Fibroblast of skin of back (primary cell): ENCODE measurements at regions not wholly inside any gene's neighbourhood (a gene's known extent, or its start where the extent isn't known, plus 50 kb on each side); places are given as distances from the start of the nearest gene placed in this dataset.

Experiments
- DNase-seq: peaks from one replicate; pipeline ENCODE4 v3.0.0-alpha.2; 2013

DNA sequence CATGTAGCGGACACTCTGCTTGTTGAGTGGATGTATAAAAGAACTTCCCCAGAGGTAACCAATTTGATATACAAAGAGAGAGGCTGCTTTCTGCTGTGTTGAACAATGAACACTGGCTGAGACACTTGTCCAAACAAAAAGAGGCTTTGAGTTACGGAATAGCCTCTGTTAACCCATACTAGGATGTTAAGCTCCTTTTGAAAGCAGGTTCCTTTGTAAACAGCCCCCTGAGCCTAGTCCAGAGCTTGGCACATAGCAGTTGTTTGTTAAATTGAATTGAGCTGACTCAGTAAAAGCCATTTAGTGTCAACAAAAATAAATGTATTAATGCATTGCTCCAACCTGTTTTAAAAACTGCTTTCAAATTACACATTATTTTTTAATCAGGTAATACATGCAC, 200.1 kb downstream of the MZT1 start:
- no peak for DNase-seq

DNA sequence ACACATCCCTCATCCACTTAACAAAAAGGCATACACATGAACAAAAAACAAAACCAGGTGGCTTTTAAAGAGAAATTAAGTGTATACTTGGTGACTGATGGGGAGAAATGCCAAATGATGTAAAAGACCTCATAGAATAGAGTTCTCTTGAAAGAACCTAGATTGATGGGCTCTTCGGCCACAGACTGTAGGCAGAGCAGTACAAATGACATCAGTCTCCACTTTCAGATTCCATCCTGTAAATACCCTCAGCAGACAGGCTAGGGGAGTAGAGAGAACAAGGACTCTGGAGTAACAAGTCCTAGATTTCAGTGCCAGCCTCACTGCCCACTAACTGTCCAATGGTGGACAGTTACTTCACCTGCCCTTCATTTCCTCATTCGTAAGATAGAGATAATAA, 203.8 kb downstream of the MZT1 start:
- DNase-seq, result no peak

DNA sequence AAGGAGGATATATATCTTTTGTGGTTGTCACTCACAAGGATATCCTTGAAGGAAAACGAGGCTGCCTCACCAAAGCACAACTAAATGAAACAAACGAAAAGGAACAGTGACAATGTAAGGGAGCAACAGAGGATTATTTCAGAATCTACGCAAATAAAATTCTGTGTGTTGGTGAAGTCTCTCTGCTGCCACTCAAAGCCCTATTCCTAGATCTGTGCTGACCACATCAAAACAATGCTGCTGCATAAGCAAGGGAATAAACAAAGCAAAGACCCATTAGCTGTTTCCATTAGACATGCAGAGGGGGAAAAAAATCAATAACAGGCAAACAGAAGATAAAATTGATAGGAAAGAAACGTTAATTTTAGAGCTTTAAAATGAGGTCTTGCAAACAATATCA, 204.4 kb downstream of the MZT1 start:
- DNase-seq, result no peak

DNA sequence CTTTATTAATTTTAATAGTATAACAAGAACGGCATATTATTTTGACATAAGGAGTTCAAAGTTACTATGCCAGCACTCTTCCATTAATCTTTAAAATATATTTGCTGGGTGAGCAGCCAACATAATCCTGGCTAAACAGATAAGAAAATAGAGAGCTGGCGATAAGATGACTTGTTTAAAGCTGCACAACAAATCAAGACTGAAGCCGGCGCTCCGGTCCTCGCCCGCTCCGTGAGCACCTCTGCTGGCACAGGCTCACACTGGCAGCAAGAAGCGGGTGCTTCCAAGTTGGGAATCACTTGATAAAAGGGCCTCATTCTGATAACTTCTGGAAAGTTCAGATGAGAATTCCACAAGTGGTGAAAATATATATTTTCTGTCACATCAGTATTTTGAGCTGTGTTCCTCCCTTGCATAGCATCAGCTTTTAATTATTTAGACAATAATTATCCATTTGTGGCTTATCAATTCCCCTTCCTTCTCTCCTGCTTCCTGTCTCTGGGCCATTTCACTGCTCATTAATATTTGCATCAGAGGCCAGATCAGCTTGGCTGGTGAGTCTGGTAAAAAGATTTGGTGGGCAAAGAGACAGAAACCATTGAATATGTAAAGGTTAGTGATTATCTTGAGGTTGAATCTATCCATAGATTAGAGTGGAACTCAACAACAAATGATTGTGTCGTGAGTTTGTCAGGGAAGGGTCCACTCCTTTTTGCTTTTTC, 205.3 kb downstream of the MZT1 start:
- DNase-seq, result no peak

DNA sequence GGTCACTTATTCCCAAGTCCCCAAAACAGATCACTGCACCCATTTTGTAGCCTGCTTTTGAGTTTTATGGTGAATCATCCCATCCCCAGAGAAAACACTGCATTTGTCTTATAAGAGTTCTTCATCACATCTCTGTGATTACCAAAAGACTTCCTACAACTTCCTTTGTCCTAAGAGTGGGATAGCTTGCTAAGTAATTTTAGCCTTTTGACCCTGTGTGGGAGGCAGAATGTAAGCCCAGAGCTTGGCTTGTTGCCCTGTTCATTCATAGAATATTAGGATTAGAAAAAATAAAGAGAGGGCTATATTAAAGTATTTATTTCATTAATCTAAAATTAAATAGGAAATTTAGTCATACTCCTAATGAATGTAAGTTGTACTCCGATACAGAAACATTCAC, 213.3 kb downstream of the MZT1 start:
- DNase-seq, result peak; percentile 19

DNA sequence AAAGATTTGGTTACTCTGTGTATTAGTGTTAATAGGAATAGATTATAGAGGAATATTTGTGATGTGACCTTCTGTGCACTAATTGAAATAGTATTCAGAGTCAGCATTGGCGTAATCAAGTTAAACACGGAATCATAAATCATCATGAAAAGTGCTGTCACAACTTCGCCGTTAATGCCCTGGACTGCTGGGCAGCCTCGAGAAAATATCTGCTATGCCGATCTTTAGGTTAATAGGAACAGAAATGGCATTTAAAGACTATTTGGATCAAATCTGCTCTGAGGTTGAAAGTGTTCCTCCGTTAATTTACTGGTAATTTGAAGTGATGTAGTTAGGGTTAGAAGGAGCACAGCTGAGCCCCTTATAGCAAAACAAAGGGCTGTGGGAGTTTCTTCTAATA, 219.0 kb downstream of the MZT1 start:
- DNase-seq, result no peak

DNA sequence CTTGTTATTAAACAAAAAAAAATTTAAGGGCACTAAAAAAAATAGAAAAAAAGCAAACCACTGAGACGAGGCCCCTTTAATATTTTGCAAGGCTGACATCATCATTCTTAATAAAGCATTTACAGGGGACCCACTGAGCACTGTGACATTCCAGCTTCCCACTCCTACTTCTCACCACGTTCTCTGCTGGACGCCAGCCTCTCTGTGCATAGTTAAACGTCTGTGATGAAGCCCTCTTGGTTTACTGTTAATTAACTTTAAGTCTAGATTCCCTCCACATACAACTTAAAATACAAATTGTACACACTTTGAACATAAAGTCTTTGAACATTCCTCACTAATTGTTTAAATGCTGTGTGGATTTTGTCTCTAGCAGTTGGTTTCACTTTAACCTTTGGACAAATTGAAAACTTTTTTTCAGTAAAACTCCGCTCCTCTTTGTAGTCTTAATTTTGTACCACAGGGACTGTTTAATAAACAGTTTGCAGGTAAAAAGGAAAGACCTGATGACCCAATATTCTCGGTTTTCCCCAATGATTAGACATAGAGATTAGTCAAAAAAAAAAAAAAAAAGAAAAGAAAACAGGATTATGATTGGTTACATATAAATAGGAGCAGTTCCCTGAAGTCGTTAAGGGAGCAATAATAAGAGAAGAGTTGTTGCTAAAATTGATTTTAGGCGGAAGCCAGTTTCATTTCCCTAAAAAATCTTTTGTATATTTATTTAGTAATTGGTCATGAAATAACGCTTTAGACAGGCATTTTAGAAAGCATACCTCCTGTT, 219.8 kb downstream of the MZT1 start:
- peak; percentile 23 for DNase-seq

DNA sequence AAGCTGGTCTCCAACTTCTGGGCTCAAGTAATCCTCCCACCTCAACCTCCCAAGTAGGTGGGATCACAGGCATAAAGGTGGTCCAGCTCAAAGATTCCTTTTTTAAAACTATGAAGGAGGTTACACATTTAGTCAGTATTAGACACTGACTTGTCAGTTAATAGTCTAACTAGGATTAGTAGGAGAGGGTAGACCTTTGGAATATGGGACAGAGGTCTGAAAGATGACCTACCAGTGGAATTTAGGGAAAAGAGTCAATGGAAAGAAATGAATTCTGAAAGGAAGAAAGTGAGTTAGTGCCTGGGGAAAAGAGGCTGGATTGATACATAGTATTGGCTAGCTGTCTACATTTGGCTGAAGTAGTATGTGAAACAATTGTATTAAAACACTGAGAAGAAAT, 220.7 kb downstream of the MZT1 start:
- no peak for DNase-seq

DNA sequence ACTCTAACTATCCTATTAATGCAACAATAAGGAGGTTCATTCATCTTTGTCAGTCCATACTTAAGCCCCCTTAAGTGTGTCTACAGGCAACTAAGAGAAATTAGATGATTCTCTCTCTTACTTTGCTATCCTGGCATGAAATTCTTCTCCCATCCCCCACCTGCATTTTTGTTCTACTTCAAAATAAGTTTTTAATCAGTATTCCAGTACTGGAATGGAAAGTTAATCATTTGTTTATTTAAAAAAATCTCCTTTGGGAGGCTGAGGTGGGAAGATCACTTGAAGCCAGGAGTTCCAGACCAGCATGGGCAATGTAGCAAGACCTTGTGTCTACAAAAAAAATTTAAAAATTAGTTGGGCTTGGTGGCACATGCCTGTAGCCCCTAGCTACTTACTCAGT, 222.1 kb downstream of the MZT1 start:
- DNase-seq, result no peak

DNA sequence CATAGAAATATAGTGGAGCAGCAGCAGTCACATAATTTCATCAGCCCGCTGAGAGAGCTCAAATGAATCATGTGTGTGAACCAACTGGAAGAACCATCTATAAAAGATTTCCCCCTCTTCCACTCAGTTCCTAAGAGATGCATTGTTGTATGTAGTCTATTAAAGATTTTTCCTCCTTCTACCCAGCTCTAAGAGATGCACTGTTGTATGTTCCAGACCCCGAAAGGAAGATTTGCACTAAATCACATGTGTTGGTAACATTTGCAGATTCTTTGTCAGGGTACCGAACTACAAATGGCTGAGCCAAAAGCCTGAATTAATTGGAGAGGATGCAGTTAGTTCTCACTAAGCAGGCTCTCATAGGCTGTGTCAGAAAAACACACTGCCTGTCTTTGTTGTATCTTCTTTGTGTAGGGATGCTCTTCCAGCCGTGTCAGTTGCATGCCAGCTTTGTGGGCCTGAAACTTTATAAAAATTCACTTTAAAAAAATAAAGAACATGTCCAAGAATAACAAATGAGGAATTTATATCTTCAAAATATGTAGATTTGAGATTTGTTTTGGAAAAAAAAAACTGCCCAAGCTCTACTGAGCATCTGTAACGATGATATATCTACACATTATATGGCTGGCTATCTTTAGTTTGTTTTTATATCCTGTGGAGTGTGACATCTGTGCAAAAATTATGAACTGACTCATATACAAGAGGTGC, 223.1 kb downstream of the MZT1 start:
- peak; percentile 81 for DNase-seq

DNA sequence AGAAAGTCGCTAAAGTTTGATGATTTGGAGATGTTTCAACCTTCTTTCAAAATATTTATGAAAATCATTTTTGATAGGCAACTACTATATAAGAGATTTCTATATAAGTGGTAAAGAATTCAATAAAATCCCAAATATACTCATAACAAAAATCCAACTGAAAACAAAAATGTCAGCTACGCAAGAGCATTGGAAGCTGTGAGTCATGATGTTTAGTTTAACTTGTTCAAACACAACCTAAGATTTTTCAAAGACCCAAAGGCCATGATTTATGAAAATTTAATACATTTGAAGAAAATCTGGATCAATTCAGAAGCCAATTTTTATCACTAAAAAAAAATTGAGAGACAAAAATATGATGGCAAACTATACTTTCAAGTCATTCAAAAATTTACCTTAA, 226.6 kb downstream of the MZT1 start:
- DNase-seq, result no peak

DNA sequence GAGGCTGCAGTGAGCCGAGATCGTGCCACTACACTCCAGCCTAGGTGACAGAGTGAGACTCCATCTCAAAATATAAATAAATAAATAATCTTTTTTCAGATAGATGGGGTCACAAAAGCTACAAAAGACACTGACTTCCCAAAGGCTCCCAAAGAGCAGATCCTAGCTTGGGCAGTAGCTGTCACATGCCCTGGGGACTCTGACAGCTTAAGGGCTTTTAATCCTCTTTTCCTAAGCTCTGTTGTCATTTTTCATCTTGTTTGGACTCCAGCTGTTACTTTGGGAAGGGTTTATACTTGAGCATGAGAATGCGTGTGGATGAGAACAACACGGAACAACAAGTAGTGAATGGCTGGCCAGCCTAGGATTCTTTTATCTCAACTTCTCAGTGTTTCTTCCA, 231.7 kb downstream of the MZT1 start:
- DNase-seq, result no peak

DNA sequence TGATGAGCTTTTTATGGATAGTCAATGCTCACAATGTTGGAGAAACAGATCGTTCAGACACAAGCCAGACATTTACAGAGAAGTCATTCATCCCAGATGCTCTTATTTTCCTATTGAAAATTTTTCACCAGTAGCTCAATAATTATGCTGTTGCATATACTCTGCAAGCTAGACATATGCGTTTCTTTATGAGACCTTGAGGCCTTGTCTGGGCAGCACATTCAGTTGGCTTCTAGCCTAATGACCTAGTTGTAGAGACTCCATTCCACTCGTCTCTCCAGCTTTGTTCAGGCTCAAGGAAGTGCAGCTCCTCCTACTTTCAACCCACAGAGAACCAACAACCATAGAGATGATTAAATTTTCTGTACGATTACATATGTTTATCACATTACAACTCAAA, 237.7 kb downstream of the MZT1 start:
- no peak for DNase-seq

DNA sequence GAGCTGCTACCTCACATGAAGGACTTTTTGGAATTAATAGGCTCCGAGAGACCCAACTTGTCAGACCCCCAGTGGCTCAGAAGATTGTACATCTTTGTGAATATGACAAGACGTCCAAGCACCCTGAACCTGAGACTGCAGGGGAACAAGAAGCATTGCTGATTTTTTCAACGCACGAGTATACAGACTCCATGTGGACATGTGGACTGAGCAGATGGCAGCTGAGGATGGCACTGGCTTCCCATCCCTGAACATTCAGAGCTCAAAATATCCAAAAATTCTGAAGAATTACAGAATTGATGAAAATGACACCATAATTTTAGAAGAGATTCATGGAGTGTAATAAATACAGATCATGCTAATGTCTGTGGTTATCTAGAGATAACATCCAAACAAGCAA, 254.1 kb downstream of the MZT1 start:
- no peak for DNase-seq

DNA sequence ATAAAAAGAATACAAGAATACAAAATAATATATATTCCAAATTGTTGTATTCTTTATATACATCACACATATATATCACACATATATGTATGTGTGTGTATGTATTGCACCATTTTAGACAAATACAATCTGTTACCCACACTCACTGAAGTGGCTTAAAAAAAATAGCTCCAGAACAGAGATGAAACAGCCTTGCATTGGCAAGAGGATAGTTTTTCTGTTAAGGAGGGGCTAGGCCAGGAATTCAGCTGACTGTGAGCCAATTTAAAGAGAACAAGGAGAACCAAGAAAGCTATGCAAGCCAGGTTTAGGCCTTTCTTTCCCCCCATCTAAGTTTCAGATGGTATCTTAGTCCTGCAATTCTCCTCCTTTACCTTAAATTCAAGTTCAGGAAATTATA, 257.5 kb downstream of the MZT1 start:
- no peak for DNase-seq

DNA sequence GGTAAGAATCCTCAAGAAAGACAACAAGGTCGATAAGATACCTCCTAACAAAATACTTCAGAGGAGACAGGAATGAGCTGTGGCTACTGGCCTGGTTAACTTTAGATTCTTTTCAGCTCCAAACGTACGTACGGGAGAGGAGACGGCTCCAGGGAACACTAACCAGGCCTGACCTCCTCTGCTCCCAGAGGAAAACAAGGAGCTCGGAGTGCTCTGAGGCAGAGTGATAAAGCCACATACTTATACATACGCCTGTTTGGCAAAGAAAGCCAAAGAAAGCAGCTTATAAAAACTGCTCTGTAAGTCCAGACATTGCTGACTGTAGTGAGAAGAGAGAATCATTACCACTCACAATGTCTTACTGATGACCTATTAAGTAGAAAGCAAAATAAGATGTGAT, 263.9 kb downstream of the MZT1 start:
- DNase-seq, result peak; percentile 27

DNA sequence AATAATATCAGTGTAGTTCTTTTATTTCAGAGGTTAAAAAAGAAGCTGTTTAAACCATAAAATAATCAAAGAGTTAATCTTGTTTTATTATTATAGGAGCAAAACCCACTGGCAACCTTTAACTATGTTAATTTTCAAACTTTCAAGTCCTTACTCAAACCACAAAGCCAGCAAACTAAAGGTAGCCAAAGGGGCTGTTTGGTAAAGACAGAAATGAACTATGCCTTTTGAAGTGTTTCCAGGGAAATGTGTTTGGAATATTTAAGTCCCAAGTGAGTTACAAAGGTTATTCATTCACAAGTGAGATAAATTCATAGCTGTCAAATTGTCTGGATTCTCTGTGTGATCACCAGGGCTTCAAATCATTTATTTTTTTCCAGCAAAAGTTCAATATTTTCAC, 264.7 kb downstream of the MZT1 start:
- DNase-seq, result no peak

DNA sequence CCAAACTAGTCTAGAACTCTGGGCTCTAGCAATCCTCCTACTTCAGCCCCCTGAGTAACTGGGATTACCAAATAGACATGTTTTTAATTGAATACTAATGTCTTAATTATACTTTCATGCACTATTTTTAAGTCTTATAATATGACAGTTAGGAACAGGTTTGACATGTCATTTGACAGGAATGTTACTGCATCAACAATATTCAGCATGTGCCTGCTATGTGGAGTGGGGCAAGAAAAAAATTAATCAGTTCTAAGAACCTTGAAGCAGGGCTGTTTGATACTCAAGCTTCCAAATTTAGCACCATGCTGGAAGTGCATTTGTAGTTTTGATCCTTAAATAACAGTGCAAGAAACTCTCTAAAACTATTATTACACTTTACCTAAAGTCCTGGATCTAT, 265.3 kb downstream of the MZT1 start:
- no peak for DNase-seq

DNA sequence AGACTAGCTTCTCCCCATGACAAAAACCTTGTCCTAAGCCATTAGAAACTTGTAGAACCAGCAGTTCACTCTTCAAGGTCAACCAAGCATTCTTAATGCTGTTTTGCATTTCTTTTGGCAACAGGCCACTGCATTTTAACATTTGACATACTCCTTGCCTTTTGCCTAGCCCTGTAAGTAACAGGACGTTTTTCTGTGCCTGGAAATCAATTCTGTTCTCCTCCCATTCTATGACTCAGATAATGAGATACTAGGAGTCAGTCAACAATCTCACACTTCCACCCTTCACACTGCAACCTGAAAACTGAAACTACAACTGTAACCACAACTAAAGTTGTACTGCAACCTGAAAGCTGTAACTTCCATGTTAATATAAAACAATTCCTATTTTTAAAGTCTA, 268.7 kb downstream of the MZT1 start:
- DNase-seq, result peak; percentile 3

DNA sequence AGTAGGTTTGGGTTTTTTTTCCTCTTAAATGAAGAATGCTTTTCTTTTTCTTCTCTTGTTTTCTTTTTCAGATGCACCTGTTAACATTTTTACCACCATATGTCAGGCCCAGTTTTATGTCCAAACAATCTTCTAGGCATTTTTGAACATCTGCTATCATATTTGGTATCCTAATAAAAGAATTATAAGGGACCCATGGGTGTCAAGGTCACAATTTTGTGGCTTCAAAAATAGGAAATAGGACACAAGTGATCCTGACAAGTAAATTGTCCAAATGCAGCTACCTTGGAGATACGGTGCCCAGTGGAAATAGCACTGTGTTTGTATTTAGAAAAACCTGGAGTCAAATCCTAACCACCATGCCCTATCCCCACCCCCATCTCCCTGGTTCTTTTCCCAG, 270.3 kb downstream of the MZT1 start:
- no peak for DNase-seq

DNA sequence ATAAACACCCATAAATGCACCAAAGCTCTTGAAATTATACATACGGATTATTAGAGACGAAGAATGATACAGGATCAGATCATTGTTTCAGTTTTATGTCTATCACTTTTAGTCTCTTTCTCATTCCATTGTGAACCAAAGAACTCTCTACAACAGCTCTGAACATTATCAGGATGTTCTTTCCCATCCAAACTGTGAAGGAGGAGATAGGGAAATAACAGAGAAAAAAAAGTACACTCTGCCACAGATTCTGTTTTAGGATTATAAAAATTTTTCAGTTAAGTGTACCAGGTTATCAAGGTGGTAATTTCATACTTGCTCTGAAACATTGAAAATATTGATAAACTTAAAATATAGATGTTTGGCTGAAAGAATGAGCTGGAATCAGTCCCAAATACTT, 270.9 kb downstream of the MZT1 start:
- no peak for DNase-seq

DNA sequence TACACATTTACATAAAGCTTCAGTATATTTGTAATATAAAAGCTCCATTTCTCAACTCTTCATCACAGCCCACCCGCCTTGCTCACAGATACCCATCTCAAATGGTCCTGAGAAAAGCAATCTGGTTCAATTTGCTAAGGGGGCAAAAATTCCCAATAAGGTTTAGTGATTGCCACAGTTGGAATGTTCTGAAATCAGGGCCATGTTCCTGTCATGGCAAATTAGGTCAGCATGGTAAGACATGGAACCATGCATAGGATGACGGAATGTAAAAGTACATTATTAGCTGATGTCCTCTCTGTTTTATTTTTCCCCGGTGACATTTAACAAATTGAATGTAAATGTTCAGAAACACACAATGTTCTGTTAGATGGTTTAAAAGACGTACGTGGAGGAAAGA, 274.3 kb downstream of the MZT1 start:
- DNase-seq, result no peak

DNA sequence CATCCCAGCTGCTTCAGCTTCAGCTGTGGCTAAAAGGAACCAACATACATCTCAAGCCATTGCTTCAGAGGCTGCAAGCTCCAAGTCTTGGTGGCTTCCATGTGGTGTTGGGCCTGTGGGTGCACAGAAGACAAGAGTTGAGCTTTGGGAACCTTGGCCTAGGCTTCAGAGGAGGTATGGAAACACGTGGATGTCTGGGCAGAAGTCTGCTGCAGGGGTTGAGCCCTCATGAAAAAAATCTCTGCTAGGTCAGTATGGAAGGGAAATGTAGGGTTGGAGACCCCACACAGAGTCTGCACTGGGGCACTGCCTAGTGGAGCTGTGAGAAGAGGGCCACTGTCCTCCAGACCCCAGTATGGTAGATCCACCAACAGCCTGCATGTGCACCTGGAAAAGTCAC, 279.3 kb downstream of the MZT1 start:
- no peak for DNase-seq

DNA sequence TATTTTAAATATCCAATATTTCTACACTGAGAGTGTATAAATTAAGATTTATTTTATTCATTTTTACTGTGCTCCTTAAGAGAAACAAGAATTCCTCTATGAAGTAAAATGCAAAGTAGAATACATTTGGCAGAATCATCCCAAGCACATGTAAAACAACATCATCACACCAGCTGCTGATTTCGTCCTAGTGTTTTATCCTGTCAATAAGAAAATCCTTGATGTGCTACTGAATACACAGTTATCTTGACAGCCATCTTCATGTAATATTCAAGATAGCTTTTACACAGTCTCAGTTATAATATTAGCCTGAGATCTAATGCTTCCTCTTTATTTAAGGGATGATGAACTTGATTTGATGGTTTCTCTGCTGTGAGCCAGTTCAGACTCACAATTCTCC, 282.4 kb downstream of the MZT1 start:
- no peak for DNase-seq
